Fibroblast of the aortic adventitia (primary cell): ENCODE measurements at regions not wholly inside any gene's neighbourhood (a gene's known extent, or its start where the extent isn't known, plus 50 kb on each side); places are given as distances from the start of the nearest gene placed in this dataset.

Experiments
- DNase-seq: peaks from one replicate; pipeline ENCODE4 v3.0.0-alpha.2; 2010; ENCODE audit warnings: low read depth
- H3K4me3 ChIP-seq: 2 replicates; pipeline ENCODE4 v1.5.1; 2011; ENCODE audit warnings: low read depth, mild to moderate bottlenecking, control low read depth, low read length, moderate library complexity
- CTCF ChIP-seq: IDR thresholded peaks from 2 replicates; pipeline ENCODE4 v1.5.1; 2011; ENCODE audit warnings: mild to moderate bottlenecking, low read length, control low read depth, inconsistent platforms; ENCODE audit not compliant: insufficient read depth

GRCh38 chr16:63458846-63459245, 1422.6 kb upstream of the CDH8 start:
- no peak overlapping the region for H3K4me3 ChIP-seq
- no peak for TF ChIP-seq CTCF
- no peak for DNase-seq

- no peak overlapping the region for H3K4me3 ChIP-seq
- no peak for TF ChIP-seq CTCF
Measured at GRCh38 chr16:63457869-63458268, 1421.6 kb upstream of the CDH8 start.

GRCh38 chr16:63453261-63453660, 1417.0 kb upstream of the CDH8 start:
- no peak overlapping the region for H3K4me3 ChIP-seq
- DNase-seq: no peak
- no peak for TF ChIP-seq CTCF

More at GRCh38 chr16:63457869-63458268, 1421.6 kb upstream of the CDH8 start:
- DNase-seq: no peak

GRCh38 chr16:63447121-63447520, 1410.9 kb upstream of the CDH8 start:
- no peak overlapping the region for H3K4me3 ChIP-seq
- no peak for TF ChIP-seq CTCF
- no peak for DNase-seq

- no peak overlapping the region for H3K4me3 ChIP-seq
- no peak for TF ChIP-seq CTCF
- no peak for DNase-seq
Measured at GRCh38 chr16:63442246-63442645, 1406.0 kb upstream of the CDH8 start.

DNA sequence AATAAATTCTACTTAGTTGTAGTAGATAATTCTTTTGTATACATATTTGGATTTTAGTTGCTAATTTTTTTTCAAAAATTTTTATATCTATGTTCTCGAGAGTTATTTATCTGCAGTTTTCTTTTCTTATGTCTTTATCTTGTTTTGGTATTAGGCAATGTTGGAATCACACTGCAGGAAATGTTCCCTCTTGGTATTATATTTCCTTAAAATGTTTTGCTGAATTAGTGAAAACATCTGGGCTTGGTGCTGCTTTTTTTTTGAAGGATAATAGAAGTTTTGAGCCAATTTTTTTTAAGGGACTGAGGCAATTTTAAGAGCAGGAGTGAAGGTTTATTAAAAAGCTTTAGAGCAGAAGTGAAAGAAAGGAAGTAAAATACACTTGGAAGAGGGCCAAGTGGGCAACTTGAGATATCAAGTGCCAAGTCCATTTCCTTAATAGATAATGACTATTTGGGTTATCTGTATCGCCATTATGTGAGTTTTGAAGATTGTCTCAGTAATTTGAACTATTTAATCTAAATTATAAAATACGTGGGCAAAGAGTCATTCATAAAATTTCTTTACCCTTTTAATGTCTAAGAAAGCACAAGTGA, 1390.1 kb upstream of the CDH8 start:
- H3K4me3 ChIP-seq: no peak overlapping the region
- DNase-seq: no peak
- no peak for TF ChIP-seq CTCF

DNA sequence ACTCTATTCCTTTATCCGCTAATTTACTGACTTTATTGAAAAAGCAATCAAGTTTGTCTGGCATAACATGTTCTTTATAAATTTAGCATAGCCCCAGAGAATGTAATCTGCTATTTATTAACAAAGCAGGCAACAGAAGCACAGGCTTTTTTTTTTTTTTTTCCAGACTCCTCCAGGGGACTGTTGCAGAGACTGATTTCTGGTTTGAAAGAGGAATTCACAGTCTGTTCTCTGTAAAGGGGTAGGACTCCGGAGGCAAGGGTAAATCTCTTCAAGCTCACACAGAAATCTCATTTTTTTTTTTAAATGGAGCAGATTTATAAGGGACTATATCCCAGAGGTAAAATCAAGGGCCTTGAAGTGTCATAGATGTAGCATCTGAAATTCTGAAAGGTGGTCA, 1386.5 kb upstream of the CDH8 start:
- DNase-seq: no peak
- no peak for TF ChIP-seq CTCF

More for the DNA sequence above, 1386.5 kb upstream of the CDH8 start:
- no peak overlapping the region for H3K4me3 ChIP-seq
